ENCODE measurements at regions not wholly inside any gene's neighbourhood (a gene's known extent, or its start where the extent isn't known, plus 50 kb on each side); places are given as distances from the start of the nearest gene placed in this dataset.

DNA sequence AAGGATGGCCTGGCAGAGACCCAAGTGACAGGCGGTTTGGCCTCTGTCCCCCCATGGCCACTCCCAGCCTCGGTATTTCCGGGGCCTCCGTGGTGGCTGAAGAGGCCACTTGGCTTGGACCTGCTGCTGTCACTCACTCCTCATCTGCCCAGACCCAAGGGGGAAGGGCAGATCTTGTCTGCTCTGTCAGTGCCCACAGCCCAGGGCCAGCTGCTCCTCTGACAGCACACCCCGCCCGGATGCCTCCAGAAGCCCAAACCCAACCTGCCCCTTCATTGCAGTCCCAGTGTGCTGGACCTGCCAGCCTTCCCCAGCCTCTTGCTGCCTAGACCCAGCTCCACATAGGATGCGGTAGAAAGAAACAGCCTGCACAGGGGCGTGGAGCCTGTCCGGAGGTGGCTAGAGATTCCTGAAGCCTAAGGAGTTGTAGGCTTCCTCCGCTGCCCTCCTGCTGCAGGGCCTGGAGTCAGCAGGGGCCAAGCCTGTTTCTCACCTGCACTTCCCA, 52.0 kb downstream of the MAGEF1 start:
- DNase-seq (ENCODE audit: low spot score): peak; percentile 65

GRCh38 chr3:184658223-184658928, 53.5 kb downstream of the MAGEF1 start:
- DNase-seq (ENCODE audit: low spot score): no peak

- peak; percentile 85 for DNase-seq (ENCODE audit: low spot score)
Measured at GRCh38 chr3:184656829-184657681, 54.8 kb downstream of the MAGEF1 start.

- no peak for DNase-seq (ENCODE audit: low spot score)
Measured at GRCh38 chr3:184656458-184656828, 55.4 kb downstream of the MAGEF1 start.

DNA sequence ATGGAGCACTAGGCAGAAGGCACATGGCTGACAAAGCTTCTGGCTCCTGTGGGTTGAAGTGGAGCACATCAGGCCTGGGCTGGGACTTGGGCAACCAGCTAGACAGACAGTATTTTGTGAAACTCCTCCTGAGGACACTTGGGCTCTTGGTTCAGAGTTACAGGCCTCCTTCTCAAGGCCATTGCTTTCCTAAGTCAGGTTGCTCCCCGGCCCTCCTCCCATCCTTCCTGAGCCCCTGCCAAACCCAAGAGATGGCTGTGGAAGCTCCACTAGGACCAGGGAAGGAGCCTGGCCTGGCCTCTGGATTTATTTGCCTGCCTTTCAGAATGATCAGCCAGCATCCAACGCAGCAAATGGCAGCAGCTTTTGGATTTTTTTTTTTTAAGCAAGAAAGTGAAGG, 56.3 kb downstream of the MAGEF1 start:
- DNase-seq (ENCODE audit: low spot score): no peak

DNA sequence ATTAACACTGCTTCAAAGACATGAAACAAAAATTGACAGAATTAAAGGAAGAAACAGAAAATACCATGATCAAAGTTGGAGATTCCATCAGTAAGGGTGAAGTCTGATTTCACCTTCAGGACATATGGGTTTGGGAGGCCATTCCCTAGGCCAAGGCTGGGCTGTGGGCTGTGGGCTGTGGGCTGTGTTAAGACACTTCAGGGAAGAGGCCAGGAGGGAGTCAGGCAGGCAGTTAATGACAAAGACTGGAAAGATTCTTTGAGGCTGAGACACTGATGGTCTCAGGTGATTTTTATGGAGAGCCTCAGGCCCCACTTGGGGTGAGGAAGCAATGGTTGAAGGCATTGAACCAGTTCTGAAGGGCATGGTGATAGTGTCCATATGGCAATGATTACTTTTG, 57.5 kb downstream of the MAGEF1 start:
- no peak for DNase-seq (ENCODE audit: low spot score)

DNA sequence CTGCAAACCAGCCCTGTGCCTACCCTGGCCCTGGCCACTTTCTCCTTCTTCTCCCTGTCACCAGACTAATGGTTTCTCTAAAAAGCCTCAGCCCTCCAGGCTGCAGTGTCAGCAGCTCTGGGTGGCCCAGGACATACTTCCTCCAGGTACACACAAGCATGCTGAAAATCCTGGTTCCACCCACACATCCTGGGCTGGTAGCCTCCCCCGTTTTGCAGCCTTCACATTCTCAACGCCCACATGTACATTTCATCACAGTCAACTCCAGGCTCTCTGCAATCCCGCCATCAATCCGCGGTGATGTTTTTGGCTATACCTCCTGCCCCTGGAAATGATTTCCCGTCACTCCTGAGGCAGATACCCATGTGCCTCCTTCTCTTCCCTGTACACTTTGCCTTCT, 59.4 kb downstream of the MAGEF1 start:
- DNase-seq (ENCODE audit: low spot score): no peak

DNA sequence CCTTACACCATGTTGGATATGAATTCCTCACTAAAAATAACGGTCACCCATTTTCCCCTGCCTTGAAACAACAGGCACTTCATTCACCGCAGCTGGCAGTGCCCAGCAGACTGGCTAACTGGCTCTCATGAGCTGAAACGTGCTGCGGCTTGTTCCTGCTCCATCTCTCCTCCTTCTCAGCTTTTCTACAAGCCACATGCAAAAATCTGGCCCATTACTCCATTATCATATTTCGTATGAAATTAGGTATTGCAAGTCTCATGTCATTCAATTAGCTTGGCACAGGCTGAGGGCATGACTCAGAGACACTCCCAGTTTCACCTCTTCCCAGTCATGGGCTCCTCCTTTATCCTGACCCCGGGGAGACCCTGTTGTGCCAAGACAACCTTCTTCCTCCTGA, 60.0 kb downstream of the MAGEF1 start:
- DNase-seq (ENCODE audit: low spot score): peak; percentile 19

DNA sequence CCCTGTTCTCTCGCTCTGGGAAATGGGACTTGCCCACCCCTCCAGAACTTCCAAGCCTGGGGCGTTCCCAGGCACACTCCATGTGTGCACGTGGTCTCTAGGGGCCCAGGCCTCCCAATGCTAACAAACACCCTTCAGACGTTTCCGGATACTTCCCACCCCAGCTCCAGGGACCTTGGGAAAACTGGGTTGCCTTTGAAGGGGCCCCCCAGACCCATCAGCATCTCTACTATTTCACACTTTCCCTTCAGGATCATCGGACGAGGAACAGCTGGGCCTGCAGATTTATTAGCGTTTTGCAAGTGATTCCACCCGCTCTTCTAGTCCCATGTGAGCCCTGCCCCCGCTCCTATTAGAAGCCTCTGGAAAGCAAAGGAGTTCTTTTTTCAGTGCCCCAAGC, 63.2 kb downstream of the MAGEF1 start:
- DNase-seq (ENCODE audit: low spot score): no peak

DNA sequence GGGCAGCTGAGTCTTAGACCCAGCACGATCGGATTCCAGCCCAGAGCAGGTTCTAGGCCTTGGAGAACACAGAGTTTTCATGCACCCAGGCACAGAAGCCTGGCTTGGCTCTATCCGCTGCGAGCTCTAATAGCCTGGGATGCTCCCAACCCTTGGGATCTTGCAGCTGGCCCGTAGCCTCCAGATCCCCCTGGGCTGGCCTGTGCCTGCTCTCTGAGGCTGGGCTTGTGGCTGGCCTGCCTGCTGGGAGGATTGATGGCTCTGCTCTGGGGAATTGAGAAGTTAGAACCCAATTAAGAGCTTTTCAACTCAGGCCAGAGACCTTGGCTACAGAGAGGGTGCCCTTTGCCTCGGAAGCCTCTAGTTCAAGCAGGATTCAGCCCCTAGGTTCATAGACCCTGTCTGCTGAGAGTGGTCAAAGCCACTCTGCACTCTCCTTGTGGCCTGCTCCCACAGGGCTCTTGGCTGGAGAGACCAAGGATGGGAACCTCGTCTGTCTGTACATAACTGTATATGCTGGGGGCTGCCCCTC, 64.4 kb downstream of the MAGEF1 start:
- no peak for DNase-seq (ENCODE audit: low spot score)

GRCh38 chr3:184645336-184645735, 66.5 kb downstream of the MAGEF1 start:
- peak; percentile 52 for DNase-seq (ENCODE audit: low spot score)

DNA sequence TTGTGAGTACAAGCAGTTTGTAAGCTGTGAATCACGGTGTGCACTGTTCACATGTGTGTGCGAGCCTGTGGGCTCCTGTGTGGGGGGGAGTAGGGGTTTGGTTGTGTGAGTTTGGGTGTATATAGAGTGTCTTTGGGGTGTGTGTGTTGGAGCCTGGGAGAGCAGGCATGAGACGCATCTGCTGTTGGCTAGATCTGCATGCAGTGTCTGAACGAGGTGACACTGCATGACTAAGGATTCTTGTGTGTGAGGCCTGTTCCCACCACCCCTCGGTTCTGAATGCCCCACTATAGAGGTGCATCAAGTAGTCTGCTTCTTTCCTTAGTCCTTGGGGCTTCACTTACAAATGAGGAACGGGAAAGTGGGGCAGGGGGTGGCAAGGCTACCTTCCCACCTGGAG, 68.4 kb downstream of the MAGEF1 start:
- no peak for DNase-seq (ENCODE audit: low spot score)

DNA sequence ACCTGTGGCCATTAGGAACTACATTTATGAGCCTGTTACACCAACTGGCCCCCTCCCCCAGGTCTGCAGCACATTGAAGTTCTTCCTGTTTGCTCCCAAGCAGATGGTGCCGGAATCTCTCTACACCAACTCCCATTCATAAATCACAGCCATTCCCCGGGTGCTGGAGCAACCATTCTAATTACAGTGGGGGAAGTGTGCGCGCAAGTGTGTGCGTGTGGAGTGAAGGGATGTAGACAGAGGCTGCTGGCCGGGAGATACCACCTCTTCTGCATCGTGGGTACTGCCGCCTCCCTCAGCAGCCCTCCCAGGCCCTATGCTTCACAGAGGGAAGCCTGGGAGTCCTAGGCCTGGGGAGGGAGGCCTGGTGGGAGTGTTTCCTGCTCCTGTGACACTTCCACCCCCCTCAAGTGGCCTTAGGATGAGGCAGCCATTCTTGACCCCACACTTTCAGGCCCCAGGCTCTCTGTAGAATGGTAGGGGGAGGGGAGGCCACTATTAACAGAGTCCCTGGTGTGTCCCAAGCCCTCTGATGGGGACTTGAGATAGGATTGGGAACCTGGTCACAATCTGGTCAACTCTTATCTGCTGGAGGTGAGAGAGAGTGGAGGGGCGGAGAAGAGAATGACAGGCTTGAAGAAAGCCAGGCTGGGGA, 69.1 kb downstream of the MAGEF1 start:
- DNase-seq (ENCODE audit: low spot score): no peak

DNA sequence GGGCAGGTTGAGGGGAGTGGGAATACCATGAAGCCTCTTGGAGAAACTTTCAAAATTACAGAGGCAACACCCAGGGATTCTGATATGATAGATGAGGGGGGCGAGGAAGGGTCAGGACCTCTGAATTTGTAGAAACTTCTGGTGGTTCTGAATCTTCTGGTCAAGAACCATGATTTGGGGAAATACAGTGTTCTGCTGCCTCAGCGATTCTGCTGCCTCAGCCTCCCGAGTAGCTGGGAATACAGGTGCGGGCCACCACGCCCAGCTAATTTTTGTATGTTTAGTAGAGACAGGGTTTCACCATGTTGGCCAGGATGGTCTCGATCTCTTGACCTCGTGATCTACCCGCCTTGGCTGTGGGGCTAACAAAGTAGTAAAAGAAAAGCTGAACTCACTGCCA, 70.4 kb downstream of the MAGEF1 start:
- DNase-seq (ENCODE audit: low spot score): no peak

DNA sequence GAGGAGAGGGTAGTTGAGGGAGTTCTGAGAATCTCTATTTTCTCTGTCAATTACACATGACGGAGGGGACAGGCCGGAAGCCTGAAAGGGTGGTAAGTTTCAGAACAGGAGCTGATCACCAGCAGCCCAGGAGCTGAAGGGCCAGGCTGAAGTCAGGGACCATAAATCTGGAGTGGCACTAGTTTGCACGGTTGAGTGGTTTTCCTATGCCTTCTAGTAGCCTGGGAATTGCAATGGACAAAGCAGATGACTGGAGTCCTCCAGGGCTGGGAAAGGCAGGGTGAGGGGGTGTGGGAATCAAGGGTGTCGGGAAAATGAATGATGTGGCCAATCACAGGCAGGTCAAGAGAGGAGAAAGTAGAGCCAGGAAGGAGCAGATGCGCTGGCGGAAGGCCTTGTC, 72.5 kb downstream of the MAGEF1 start:
- no peak for DNase-seq (ENCODE audit: low spot score)

- DNase-seq (ENCODE audit: low spot score): no peak
Measured at GRCh38 chr3:184637705-184638104, 74.2 kb downstream of the MAGEF1 start.

- DNase-seq (ENCODE audit: low spot score): peak; percentile 86
Measured at GRCh38 chr3:184636741-184637316, 75.0 kb downstream of the MAGEF1 start.

GRCh38 chr3:184635774-184636173, 74.2 kb downstream of the EPHB3 start:
- no peak for DNase-seq (ENCODE audit: low spot score)

- DNase-seq (ENCODE audit: low spot score): peak; percentile 14
Measured at GRCh38 chr3:184635126-184635525, 73.5 kb downstream of the EPHB3 start.

GRCh38 chr3:184633237-184633579, 71.6 kb downstream of the EPHB3 start:
- no peak for DNase-seq (ENCODE audit: low spot score)

DNA sequence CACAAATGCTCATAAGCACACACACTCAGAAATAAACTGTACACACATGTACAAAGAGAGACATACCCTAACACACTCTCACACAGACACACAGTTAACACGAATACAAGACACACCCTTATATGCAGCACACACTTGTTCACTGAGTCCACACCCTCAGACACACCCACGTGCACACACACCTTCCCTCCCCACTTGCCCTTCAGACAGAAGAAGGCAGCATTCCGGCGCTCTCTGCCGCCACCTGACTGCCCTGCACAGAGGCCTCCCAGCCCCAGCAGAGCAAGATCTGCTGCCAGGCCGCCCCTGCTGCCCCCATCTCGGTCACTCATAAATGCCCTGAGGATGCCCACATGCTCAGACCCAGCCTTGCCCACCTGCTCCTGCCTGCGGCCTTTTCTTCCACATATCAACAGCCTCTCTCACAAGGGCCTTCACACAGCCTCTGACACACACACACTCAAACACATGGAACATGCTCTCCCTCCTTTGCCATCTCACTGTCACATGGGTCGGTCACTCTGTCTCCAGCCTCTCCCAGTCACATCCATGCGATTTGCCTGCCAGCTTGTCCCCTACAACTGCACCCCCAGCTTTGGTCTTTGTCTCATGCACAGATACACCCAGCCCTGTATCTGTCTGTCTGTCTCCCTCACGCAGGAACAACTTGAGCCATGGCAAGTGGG, 71.1 kb downstream of the EPHB3 start:
- DNase-seq (ENCODE audit: low spot score): no peak
